Myocyte (in vitro differentiated cells): ENCODE measurements at regions not wholly inside any gene's neighbourhood (a gene's known extent, or its start where the extent isn't known, plus 50 kb on each side); places are given as distances from the start of the nearest gene placed in this dataset.
"Not testable (repeated sequence)": the region's sequence is repeated elsewhere in the genome, so short reads cannot be mapped to it uniquely, and the experiment has no call there.

Source experiments
- DNase-seq: peaks from one replicate; pipeline ENCODE4 v3.0.0-alpha.2; 2012; ENCODE audit warnings: low read depth

GRCh38 chr10:124192664-124193308 is 99.4 kb upstream of the CHST15 start:
- DNase-seq = not testable (repeated sequence)

GRCh38 chr10:124190476-124190875 is 97.1 kb upstream of the CHST15 start:
- not testable (repeated sequence) for DNase-seq

GRCh38 chr10:124186956-124187355 is 93.6 kb upstream of the CHST15 start:
- no peak for DNase-seq

DNA sequence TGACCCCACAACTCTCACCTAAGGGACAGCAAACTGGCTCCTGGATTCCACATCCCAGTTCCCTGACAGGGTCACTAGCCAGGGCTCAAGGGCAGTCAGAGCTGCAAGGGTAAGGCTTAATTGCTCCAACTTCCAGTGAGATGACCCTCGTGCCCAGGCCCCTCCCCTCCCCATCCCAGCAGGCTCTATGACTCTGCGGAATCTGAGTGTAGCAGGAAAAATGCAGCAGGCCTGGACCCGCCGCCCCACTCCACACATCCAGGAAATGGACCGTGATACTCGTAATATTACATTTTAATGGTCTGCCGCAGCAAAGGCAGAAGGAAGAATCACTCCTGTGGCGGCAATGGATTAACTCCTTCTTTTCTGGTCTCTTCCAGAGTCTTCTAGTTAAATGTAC is 91.7 kb upstream of the CHST15 start:
- no peak for DNase-seq

- DNase-seq = no peak
These were observed 90.9 kb upstream of the CHST15 start for GRCh38 chr10:124184208-124184830.

GRCh38 chr10:124183617-124184016 is 90.2 kb upstream of the CHST15 start:
- DNase-seq = no peak

DNA sequence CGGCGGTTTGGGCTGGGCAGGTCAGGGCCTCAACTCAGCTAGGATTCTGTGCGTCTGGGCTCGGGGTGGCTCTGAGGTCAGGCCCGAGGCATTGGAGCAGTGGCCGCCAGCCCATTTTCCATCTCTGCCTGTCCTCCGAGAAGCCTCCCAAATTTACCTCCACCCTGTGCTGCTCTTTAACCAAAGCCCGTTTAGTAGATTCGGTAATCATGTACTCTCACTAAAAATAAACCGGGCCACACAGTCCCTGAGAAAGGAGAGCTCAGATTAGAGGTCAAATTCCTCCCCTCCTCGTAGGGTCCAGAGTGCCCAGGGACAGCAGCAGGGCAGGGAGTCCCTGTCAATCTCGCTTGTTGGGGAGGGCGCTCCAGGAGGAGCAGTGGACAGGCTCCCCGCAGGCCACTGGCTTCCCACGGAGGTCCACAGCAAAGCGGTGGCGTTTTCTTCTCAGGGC is 88.7 kb upstream of the CHST15 start:
- DNase-seq = no peak

DNA sequence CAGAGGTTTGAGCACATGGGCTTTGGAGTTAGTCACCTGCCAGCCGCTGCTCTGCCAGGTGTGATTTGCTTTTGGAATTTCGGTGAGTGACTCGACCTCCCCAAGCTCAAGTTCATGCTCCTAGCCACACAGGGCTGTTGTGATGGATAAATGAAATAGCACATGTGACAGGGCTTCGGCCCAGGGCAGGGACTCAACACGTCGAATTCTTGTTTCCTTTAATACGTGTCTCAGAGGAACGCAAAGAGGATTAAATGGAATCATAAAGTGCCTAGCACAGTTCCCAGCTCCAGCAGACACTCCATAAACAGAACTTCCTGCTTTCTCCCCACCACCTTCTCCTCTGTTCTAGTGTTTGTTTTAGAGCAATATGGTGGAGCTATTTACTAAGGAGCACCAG is 88.3 kb upstream of the CHST15 start:
- DNase-seq = no peak

- no peak for DNase-seq
These were observed 87.7 kb upstream of the CHST15 start for GRCh38 chr10:124180947-124181549.

- no peak for DNase-seq
These were observed 86.8 kb upstream of the CHST15 start for GRCh38 chr10:124180044-124180745.

- DNase-seq = no peak
These were observed 86.1 kb upstream of the CHST15 start for GRCh38 chr10:124179308-124180043.

DNA sequence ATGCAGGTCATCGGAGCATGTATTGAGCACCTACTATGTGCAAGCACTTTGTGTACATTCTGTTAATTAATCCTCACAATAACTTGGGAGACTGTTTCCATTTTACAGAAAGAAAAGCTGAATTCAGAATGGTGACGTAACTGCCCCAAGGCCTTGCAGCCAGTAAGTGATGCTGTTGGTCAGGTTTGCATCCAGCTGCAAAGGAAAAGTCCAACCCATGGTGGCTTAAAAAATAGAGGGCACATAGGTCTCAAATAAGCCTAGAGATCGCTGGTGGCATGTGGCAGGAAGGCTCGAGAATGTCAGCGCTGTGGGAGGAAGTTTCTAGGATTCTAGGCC is 83.8 kb upstream of the CHST15 start:
- no peak for DNase-seq

DNA sequence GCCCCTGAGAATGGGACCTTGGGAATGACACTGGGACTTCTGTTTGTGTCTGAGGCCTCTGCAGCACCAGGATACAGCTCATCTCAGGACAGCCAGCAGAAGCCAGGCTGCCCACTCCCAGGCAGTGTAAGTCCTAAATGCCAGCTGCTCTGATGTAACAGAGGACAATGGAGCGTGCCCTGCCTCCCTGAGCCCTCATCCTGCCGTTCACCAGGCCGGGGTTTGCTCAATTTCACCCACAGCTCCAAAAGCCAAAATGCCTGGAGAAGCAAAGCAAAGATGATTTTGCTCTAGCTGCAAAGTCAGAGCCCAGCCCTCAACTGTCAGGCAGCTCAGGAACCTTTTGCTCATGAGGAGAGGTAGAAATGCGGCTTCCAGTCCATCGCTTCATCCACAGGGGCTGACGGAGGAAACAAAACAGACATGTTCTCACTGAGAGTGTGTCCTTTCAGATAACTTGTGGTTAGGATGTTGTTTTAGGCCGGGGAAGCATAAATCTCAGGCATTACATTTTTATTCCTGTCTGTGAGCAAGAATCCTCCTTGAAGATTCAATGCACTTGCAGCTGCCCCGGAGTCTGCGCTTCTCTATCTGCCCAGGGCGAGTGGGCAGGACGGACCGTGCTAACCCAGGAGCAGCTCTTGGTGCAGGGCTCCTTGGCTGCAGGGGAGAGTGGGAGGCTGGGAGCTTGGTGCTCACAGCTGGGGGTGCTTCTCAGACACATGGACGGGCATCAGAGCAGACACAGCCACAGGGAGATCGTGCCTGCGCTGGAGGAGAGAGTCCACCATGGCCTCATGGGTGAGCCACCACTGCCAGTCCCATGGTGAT is 83.2 kb upstream of the CHST15 start:
- peak; percentile 50 for DNase-seq

GRCh38 chr10:124175701-124176348 is 82.4 kb upstream of the CHST15 start:
- no peak for DNase-seq

- no peak for DNase-seq
These were observed 81.6 kb upstream of the CHST15 start for GRCh38 chr10:124174673-124175645.

DNA sequence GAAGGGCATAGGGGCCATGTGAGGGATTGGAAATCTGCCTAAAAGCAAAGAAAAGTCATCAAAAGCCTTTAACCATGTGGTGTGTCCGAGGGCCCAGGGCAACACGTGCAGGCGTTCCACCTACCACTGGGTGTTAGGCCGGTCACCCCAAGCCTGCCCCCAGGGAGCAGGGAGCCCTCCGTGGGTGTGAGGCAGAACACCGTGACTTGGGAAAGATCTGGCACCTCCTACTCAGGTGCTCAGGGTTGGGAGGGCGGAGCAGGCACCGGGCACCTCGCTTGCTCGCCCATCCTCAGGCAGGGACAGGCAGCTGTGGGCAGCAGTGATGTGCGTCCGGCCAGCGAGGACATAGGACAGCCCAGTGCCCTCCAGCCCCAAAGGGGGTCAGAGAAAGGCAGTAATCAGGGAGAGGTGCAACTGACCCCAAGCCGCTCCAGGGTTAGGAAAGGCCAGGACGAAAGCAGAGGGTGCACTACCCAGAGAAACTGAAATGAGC is 80.7 kb upstream of the CHST15 start:
- DNase-seq = no peak

GRCh38 chr10:124173298-124173900 is 80.0 kb upstream of the CHST15 start:
- DNase-seq = no peak

GRCh38 chr10:124172181-124172916 is 79.0 kb upstream of the CHST15 start:
- DNase-seq = no peak
